Neural progenitor cell (in vitro differentiated cells): ENCODE measurements at regions not wholly inside any gene's neighbourhood (a gene's known extent, or its start where the extent isn't known, plus 50 kb on each side); places are given as distances from the start of the nearest gene placed in this dataset.

ENCODE experiments used
- CTCF ChIP-seq: fragments of 200-600 bp; sonication (generic); IDR thresholded peaks from 2 replicates; pipeline ENCODE4 v1.5.1; 2017; ENCODE audit warnings: antibody characterized with exemption, mild to moderate bottlenecking
- EZH2 ChIP-seq: fragments of 200-600 bp; sonication (generic); IDR thresholded peaks from 2 replicates; pipeline ENCODE4 v1.6.1; 2017; ENCODE audit warnings: antibody characterized with exemption, mild to moderate bottlenecking, moderate library complexity
- EZH2phosphoT487 ChIP-seq: fragments of 200-600 bp; sonication (generic); IDR thresholded peaks from 2 replicates; pipeline ENCODE4 v1.6.1; 2017; ENCODE audit warnings: antibody characterized with exemption

GRCh38 chr5:101326766-101327165 is 423.7 kb upstream of the ST8SIA4 start:
- no peak for TF ChIP-seq CTCF
- no peak for TF ChIP-seq EZH2
- TF ChIP-seq EZH2phosphoT487: no peak
